Fibroblast of pulmonary artery (primary cell): ENCODE measurements at regions not wholly inside any gene's neighbourhood (a gene's known extent, or its start where the extent isn't known, plus 50 kb on each side); places are given as distances from the start of the nearest gene placed in this dataset.

Source experiments
- DNase-seq: peaks from one replicate; pipeline ENCODE4 v3.0.0-alpha.2; 2010; ENCODE audit warnings: low read depth
- H3K4me3 ChIP-seq: replicated peaks from 2 replicates; pipeline ENCODE4 v1.5.1; 2011; ENCODE audit warnings: low read depth, mild to moderate bottlenecking, control low read depth, low read length, moderate library complexity
- TF ChIP-seq, protein P1 (sequence below): IDR thresholded peaks from 2 replicates; pipeline ENCODE4 v1.5.1; 2011; ENCODE audit warnings: mild to moderate bottlenecking, control low read depth, low read length, inconsistent platforms; ENCODE audit errors: missing control alignments

DNA sequence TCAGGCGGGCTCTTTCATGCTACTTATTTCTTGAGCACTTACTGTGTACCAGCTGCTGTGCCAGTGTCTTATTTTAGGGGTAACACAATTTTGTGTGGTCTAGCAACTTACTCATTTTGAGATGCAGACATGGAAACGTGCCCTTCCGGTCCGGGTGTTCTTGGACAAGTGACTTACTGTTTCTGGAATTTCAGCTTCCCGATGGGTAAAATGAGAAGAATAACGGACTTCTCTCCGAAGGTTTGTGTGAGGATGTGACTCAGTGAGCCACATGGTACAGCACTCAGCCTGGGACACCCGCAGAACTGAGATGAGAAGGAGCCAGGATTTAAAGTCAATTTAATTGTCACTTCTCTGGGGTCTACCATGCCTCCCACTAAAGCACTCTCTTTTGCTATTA is 114.5 kb upstream of the SYT13 start:
- TF ChIP-seq, protein P1, sequence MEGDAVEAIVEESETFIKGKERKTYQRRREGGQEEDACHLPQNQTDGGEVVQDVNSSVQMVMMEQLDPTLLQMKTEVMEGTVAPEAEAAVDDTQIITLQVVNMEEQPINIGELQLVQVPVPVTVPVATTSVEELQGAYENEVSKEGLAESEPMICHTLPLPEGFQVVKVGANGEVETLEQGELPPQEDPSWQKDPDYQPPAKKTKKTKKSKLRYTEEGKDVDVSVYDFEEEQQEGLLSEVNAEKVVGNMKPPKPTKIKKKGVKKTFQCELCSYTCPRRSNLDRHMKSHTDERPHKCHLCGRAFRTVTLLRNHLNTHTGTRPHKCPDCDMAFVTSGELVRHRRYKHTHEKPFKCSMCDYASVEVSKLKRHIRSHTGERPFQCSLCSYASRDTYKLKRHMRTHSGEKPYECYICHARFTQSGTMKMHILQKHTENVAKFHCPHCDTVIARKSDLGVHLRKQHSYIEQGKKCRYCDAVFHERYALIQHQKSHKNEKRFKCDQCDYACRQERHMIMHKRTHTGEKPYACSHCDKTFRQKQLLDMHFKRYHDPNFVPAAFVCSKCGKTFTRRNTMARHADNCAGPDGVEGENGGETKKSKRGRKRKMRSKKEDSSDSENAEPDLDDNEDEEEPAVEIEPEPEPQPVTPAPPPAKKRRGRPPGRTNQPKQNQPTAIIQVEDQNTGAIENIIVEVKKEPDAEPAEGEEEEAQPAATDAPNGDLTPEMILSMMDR: no peak
- H3K4me3 ChIP-seq: no peak overlapping the region
- DNase-seq: peak; percentile 70

DNA sequence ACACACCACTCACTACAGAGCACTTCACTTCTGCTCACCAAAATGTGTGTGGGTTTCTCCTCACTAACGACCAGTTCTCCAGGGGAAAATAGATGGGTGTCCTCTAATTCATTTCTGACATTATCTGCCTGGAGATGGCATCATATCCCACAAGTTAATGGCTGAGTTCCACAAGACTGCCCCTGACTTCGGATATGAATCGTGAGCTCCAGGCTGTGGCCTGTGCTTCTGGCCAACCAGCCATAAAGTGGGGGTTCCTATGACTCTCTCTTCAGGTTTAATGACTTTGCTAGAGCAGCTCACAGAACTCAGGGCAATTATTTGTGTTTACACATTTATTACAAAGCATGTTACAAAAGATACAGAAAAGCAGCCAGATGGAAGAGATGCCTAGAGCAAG is 113.0 kb upstream of the SYT13 start:
- DNase-seq: no peak
- H3K4me3 ChIP-seq: no peak overlapping the region
- TF ChIP-seq, protein P1: no peak

DNA sequence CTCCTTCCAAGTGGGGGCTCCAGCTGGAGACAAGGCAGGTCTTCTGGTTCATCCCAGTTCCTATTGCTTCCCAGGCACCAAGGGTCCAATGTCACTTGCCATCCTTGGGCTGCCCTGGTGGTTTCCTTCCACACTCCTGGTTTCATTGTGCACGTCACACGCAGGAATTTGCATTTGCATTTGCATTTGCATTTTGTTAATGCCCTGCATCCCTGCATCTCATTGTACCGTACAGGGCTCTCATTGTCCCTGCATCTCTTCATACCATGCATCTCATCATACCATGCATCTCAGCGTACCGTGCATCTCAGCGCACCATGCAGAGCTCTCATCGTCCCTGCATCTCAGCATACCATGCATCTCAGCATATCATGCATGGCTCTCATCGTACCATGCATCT is 112.2 kb upstream of the SYT13 start:
- no peak for DNase-seq
- H3K4me3 ChIP-seq: no peak overlapping the region
- TF ChIP-seq, protein P1: no peak

DNA sequence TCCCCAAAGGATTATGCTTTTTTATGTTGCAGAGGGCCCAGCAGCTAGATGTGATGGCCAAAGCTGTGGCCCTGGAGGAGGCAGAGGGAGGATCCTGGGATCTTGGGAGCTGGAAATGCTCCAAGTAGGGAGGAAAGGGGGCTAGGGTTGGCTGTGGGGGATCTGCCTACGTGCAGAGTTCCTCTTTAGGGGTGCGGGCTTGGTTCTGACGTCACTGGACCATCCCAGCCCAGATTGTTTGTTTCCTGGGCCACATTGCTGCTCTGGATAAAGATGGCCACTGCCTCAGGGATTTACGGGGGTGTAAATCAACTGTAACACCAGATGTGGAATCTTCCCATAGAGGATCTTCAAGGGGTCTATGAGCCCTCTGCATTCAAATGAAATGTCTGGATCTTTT is 110.3 kb upstream of the SYT13 start:
- no peak for DNase-seq
- TF ChIP-seq, protein P1: no peak
- no peak overlapping the region for H3K4me3 ChIP-seq

DNA sequence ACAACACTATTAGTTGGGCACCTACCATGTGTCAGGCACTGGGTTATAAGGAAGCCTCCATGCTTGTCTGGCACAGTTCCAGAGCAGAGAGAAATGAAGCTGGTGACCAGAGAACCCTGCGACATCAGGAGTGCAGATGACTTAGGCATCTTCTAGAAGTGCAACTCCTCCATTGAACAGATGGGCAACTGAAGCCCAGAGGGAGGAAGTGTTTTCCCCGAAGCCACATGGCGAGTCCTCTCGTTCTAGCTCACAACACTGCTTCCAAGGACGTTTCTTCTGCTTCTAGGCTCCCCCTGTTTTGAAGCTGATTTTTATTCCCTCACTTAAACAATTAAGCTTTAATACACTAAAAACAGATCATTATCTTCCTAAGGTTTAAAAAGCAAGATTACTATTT is 109.8 kb upstream of the SYT13 start:
- TF ChIP-seq, protein P1: no peak
- no peak overlapping the region for H3K4me3 ChIP-seq
- DNase-seq: no peak

DNA sequence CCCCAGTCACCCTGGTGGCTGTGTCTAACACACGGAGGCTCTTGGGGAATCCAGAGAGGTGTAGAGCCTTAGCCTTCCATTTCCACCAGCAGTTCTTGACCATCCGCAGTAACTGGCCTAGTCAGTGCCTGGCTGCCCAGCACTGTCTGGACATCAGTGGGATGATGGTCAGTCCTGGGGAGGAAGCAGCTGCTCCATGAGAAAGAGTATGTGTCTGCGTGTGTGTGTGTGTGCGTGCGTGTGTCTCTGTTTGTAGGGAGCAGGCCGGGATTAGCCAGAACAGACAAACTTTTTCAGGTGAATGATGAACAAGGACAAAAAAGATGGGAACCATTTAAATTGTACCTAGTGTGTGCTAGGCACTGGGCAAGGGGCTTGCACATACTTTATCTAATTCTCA is 109.3 kb upstream of the SYT13 start:
- TF ChIP-seq, protein P1: no peak
- H3K4me3 ChIP-seq: no peak overlapping the region
- DNase-seq: no peak

DNA sequence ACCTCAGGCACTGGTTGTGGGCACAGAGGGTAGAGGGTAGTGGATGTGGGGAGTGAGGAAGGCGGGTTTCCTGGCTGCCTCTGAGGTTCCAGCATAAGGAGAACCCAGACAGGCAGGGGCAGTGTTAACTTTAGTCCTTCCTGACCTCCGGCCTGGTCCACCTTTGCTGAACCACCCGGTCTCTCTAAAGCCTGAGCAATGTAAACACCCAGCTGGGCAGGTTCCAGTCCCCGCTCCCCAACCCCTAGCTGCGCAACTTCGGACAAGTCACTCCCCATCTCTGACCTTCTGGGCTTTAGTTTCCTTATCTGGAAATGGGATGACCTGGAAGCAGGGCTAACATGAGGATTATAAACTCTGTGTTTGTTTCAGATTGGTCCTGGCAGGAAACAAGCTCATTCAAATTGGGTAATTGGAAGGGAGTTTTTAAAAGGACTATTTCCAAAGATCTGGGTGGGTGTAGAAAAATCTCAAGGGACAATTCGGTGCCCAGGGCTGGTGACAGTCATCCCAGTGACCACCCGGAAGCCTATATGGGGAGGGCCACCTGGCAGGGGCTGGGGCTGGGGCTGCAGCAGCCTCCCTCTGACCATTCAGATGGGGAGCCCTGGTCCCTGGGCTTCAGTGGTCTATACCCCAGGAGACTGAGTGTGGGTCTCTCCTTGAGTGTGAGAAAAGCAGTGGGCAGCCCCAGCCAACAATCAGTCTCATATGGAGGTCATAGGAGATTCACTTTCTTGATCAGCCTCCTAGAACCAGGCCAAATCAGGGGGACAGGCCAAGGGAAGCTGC is 108.3 kb upstream of the SYT13 start:
- TF ChIP-seq, protein P1: no peak
- DNase-seq: no peak
- H3K4me3 ChIP-seq: no peak overlapping the region
